HepG2 (cell line): ENCODE measurements at regions not wholly inside any gene's neighbourhood (a gene's known extent, or its start where the extent isn't known, plus 50 kb on each side); places are given as distances from the start of the nearest gene placed in this dataset.

ENCODE experiments used
- ATAC-seq: fragments of 200-7000 bp; cut with Tn5 transposase; 3 replicates; pipeline ENCODE4 v1.9.1; 2020; ENCODE audit warnings: mild to moderate bottlenecking, moderate library complexity
- BruUV-seq: library from RNA; stranded (reverse); fragments of 400-500 nt; replicated peaks from 2 replicates; lab custom pipeline; 2021; lab: Mats Ljungman, UMichigan
- CTCF ChIA-PET: fragments of 300-600 bp; formaldehyde crosslinking; extraction: SDS; loops from one replicate; lab custom pipeline; 2021; ENCODE audit warnings: low total read pairs, inconsistent platforms, low intra/inter-chr PET ratio; lab: Yijun Ruan, JAX
- POLR2A ChIA-PET: fragments of 350-600 bp; sonication (Branson Sonifier 250); formaldehyde crosslinking; loops from one replicate; lab custom pipeline; 2020; ENCODE audit warnings: antibody characterized with exemption, inconsistent platforms; lab: Yijun Ruan, JAX
- DNase-seq: peaks from one replicate; pipeline ENCODE4 v3.0.0-alpha.2; 2015; ENCODE audit warnings: low spot score
- FAIRE-seq: peaks from 3 replicates; lab custom pipeline; 2011; peaks lifted over from hg19 to GRCh38; lab: Jason Lieb, UNC
- H2AFZ ChIP-seq: one replicate; pipeline ENCODE4 v1.6.1; 2011; ENCODE audit warnings: low read length, inconsistent platforms
- H3K27ac ChIP-seq: fragments of 300-600 bp; 3 replicates; pipeline ENCODE4 v1.8.0; 2011; ENCODE audit warnings: mixed run types, mild to moderate bottlenecking, mixed read lengths, low read length, inconsistent platforms; ENCODE audit not compliant: insufficient read depth; ENCODE audit errors: extremely low read length
- H3K27me3 ChIP-seq, 2 experiments: fragments of 200-600 bp in 1 of 2; 2 replicates in 1 of 2; 3 replicates in 1 of 2; pipeline versions ENCODE4 v1.6.0 to v1.8.0; 2011; ENCODE audit warnings: low read length in 2 of 2, mild to moderate bottlenecking in 2 of 2, moderate library complexity in 2 of 2, inconsistent platforms in 1 of 2; ENCODE audit not compliant: insufficient read depth in 2 of 2, control insufficient read depth in 1 of 2
- H3K36me3 ChIP-seq, 2 experiments: fragments of 200-600 bp in 1 of 2; replicated peaks in 1 of 2; 2 replicates in 1 of 2; 3 replicates in 1 of 2; pipeline versions ENCODE4 v1.5.1 to v1.8.0; 2011; ENCODE audit warnings: low read length in 2 of 2, inconsistent platforms in 1 of 2; ENCODE audit not compliant: insufficient read depth in 2 of 2, control insufficient read depth in 1 of 2
- H3K4me1 ChIP-seq: 2 replicates; pipeline ENCODE4 v1.5.1; 2012; ENCODE audit warnings: low read length, inconsistent platforms; ENCODE audit not compliant: insufficient read depth
- H3K4me2 ChIP-seq: 2 replicates; pipeline ENCODE4 v1.6.0; 2011; ENCODE audit warnings: low read depth, low read length, inconsistent platforms
- H3K4me3 ChIP-seq, 3 experiments: fragments of 200-600 bp in 1 of 3; sonication (generic), shearing (Covaris generic) in 1 of 3; replicated peaks in 1 of 3; 2 replicates each; pipeline ENCODE4 v1.5.1; 2011 to 2016; ENCODE audit warnings: low read length in 3 of 3, inconsistent platforms in 2 of 3, low read depth in 2 of 3, mild to moderate bottlenecking in 2 of 3, control low read depth in 1 of 3, mixed read lengths in 1 of 3; ENCODE audit not compliant: insufficient read depth in 1 of 3
- H3K79me2 ChIP-seq: one replicate; pipeline ENCODE4 v1.6.1; 2011; ENCODE audit warnings: low read length, inconsistent platforms; ENCODE audit not compliant: insufficient read depth
- H3K9ac ChIP-seq: 2 replicates; pipeline ENCODE4 v1.6.0; 2011; ENCODE audit warnings: mild to moderate bottlenecking, low read depth, low read length, inconsistent platforms; ENCODE audit not compliant: insufficient read depth
- H3K9me3 ChIP-seq: 2 replicates; pipeline ENCODE4 v1.5.1; 2012; ENCODE audit warnings: mild to moderate bottlenecking, low read length
- H4K20me1 ChIP-seq: 2 replicates; pipeline ENCODE4 v1.6.0; 2011; ENCODE audit warnings: inconsistent platforms, mild to moderate bottlenecking, low read length, moderate library complexity; ENCODE audit not compliant: insufficient read depth
- SIN3A ChIP-seq: IDR thresholded peaks from 2 replicates; pipeline ENCODE4 v1.6.1; 2011; ENCODE audit warnings: low read depth, mild to moderate bottlenecking, control low read depth, low read length, borderline replicate concordance
- WGBS: methylation state at CpG from one replicate; pipeline ENCODE4 v1.1.6; 2017; ENCODE audit warnings: low lambda C conversion rate; 5-methylcytosine and 5-hydroxymethylcytosine counted together
- in situ Hi-C: cut with HindIII; loops from 2 replicates; pipeline ENCODE4 v1.10.0; 2017; ENCODE audit warnings: low pct_unique_long_range_greater_than_20kb; ENCODE audit not compliant: extremely low pct_ligation_motif_present
- intact Hi-C: fragments of 100-400 bp; cut with micrococcal nuclease; formaldehyde crosslinking; loops from one replicate; pipeline ENCODE4 v1.10.0; 2022; ENCODE audit not compliant: unreplicated experiment
- TF ChIP-seq, protein P1 (sequence below), 2 experiments: fragments of 450-650 bp in 1 of 2; sonication (generic) in 1 of 2; formaldehyde crosslinking in 1 of 2; IDR thresholded peaks; 2 replicates each; pipeline versions ENCODE4 v1.6.1 to v1.8.0; 2016 to 2022; ENCODE audit warnings: antibody characterized with exemption in 1 of 2, mild to moderate bottlenecking in 1 of 2, missing genetic modification reagents in 1 of 2

GRCh38 chr20:23242104-23242503 lies 108.5 kb upstream of the NXT1 start:
- no peaks in the 10 kb centered on the region for H3K36me3 ChIP-seq
- no peak overlapping the region for H3K9ac ChIP-seq
- intact Hi-C loops (no loop called here), in situ Hi-C loops (no loop called here)
- 0% methylated on average over 2 of the region's 2 CpGs for WGBS
- CTCF ChIA-PET: no interaction called here
- POLR2A ChIA-PET: no interaction called here
- H3K79me2 ChIP-seq: no peaks in the 10 kb centered on the region
- H3K4me2 ChIP-seq: no peak overlapping the region
- H3K27ac ChIP-seq: no peak overlapping the region
- no peaks in the 10 kb centered on the region for H3K4me1 ChIP-seq
- H4K20me1 ChIP-seq: no peaks in the 10 kb centered on the region
- FAIRE-seq: no peak
- H3K27me3 ChIP-seq: no peaks in the 10 kb centered on the region
- H2AFZ ChIP-seq: no peak overlapping the region
- no peak overlapping the region for H3K4me3 ChIP-seq
- no peak for TF ChIP-seq SIN3A
- TF ChIP-seq, protein P1, sequence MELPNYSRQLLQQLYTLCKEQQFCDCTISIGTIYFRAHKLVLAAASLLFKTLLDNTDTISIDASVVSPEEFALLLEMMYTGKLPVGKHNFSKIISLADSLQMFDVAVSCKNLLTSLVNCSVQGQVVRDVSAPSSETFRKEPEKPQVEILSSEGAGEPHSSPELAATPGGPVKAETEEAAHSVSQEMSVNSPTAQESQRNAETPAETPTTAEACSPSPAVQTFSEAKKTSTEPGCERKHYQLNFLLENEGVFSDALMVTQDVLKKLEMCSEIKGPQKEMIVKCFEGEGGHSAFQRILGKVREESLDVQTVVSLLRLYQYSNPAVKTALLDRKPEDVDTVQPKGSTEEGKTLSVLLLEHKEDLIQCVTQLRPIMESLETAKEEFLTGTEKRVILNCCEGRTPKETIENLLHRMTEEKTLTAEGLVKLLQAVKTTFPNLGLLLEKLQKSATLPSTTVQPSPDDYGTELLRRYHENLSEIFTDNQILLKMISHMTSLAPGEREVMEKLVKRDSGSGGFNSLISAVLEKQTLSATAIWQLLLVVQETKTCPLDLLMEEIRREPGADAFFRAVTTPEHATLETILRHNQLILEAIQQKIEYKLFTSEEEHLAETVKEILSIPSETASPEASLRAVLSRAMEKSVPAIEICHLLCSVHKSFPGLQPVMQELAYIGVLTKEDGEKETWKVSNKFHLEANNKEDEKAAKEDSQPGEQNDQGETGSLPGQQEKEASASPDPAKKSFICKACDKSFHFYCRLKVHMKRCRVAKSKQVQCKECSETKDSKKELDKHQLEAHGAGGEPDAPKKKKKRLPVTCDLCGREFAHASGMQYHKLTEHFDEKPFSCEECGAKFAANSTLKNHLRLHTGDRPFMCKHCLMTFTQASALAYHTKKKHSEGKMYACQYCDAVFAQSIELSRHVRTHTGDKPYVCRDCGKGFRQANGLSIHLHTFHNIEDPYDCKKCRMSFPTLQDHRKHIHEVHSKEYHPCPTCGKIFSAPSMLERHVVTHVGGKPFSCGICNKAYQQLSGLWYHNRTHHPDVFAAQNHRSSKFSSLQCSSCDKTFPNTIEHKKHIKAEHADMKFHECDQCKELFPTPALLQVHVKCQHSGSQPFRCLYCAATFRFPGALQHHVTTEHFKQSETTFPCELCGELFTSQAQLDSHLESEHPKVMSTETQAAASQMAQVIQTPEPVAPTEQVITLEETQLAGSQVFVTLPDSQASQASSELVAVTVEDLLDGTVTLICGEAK (IDR thresholded peaks at IDR 0.05): no peak
- TF ChIP-seq, protein P1 (CRISPR knock-in tag; IDR thresholded peaks at IDR 0.05): peak; percentile 69; the same call in 1 of the 2 replicates
- ATAC-seq: no peak
- no peak for DNase-seq
- BruUV-seq: no TSS peak
- no peaks in the 10 kb centered on the region for H3K9me3 ChIP-seq
